SK-N-SH (cell line): ENCODE measurements at regions not wholly inside any gene's neighbourhood (a gene's known extent, or its start where the extent isn't known, plus 50 kb on each side); places are given as distances from the start of the nearest gene placed in this dataset.

Experiments
- CTCF ChIA-PET: fragments of 300-600, 350-600 bp; formaldehyde crosslinking; extraction: SDS; loops from one replicate; lab custom pipeline; 2021; lab: Yijun Ruan, JAX
- POLR2A ChIA-PET: fragments of 350-600 bp; sonication (Branson Sonifier 250); formaldehyde crosslinking; extraction: SDS; loops from one replicate; lab custom pipeline; 2020; ENCODE audit warnings: antibody characterized with exemption, inconsistent platforms; lab: Yijun Ruan, JAX
- DNase-seq: peaks from one replicate; pipeline ENCODE4 v3.0.0; 2012
- H2AFZ ChIP-seq: fragments of 200-600 bp; sonication (generic); 2 replicates; pipeline ENCODE4 v1.8.1; 2016; ENCODE audit warnings: antibody characterized with exemption, mild to moderate bottlenecking, low read depth
- H3F3A ChIP-seq: fragments of 200-600 bp; sonication (generic); replicated peaks from 2 replicates; pipeline ENCODE3; 2016; ENCODE audit warnings: antibody characterized with exemption, mild to moderate bottlenecking; ENCODE audit not compliant: insufficient read depth
- H3K27ac ChIP-seq, 2 experiments: fragments of 200-500 bp in 1 of 2; fragments of 200-600 bp in 1 of 2; sonication (Bioruptor generic) in 1 of 2; sonication (generic), shearing (Covaris generic) in 1 of 2; 2 replicates each; pipeline versions ENCODE4 v1.5.1 to v1.6.1; 2014 to 2016; ENCODE audit warnings: low read depth in 2 of 2, inconsistent platforms in 1 of 2, low read length in 1 of 2, mild to moderate bottlenecking in 1 of 2, mixed read lengths in 1 of 2
- H3K27me3 ChIP-seq: fragments of 200-600 bp; sonication (generic), shearing (Covaris generic); 2 replicates; pipeline ENCODE4 v1.6.1; 2016; ENCODE audit warnings: mixed run types; ENCODE audit not compliant: insufficient read depth
- H3K36me3 ChIP-seq, 2 experiments: fragments of 200-500 bp in 1 of 2; fragments of 200-600 bp in 1 of 2; sonication (Bioruptor generic) in 1 of 2; sonication (generic) in 1 of 2; replicated peaks in 1 of 2; 2 replicates each; pipeline versions ENCODE3 to v1.5.1; 2014 to 2016; ENCODE audit warnings: low read length in 1 of 2, mild to moderate bottlenecking in 1 of 2; ENCODE audit not compliant: insufficient read depth in 2 of 2, control insufficient read depth in 1 of 2
- H3K4me1 ChIP-seq, 2 experiments: fragments of 200-500 bp in 1 of 2; fragments of 200-600 bp in 1 of 2; sonication (Bioruptor generic) in 1 of 2; sonication (generic), shearing (Covaris generic) in 1 of 2; 2 replicates each; pipeline versions ENCODE4 v1.5.1 to v1.6.1; 2014 to 2016; ENCODE audit warnings: low read depth in 1 of 2, low read length in 1 of 2, mixed run types in 1 of 2; ENCODE audit not compliant: insufficient read depth in 2 of 2, control insufficient read depth in 1 of 2
- H3K4me2 ChIP-seq: fragments of 200-600 bp; sonication (generic), shearing (Covaris generic); 2 replicates; pipeline ENCODE4 v1.6.1; 2017; ENCODE audit warnings: mixed run types
- H3K4me3 ChIP-seq, 2 experiments: fragments of 200-500 bp in 1 of 2; fragments of 200-600 bp in 1 of 2; sonication (Bioruptor generic) in 1 of 2; sonication (generic), shearing (Covaris generic) in 1 of 2; 2 replicates each; pipeline versions ENCODE4 v1.5.1 to v1.8.1; 2014 to 2016; ENCODE audit warnings: low read depth in 2 of 2, inconsistent platforms in 1 of 2, low read length in 1 of 2, mild to moderate bottlenecking in 1 of 2, mixed read lengths in 1 of 2, moderate library complexity in 1 of 2
- H3K79me2 ChIP-seq: fragments of 200-600 bp; sonication (generic); 2 replicates; pipeline ENCODE4 v1.8.1; 2017; ENCODE audit warnings: mild to moderate bottlenecking; ENCODE audit not compliant: insufficient read depth
- H3K9ac ChIP-seq: fragments of 200-600 bp; sonication (generic); 2 replicates; pipeline ENCODE4 v1.6.1; 2017; ENCODE audit warnings: mixed run types
- H3K9me2 ChIP-seq: fragments of 200-600 bp; sonication (generic); 2 replicates; pipeline ENCODE4 v1.6.1; 2017; ENCODE audit warnings: mixed run types
- H3K9me3 ChIP-seq: fragments of 200-600 bp; sonication (generic); 2 replicates; pipeline ENCODE4 v1.6.1; 2017; ENCODE audit warnings: mixed run types, mild to moderate bottlenecking, moderate library complexity
- H4K20me1 ChIP-seq: fragments of 200-600 bp; sonication (generic); 2 replicates; pipeline ENCODE4 v1.6.1; 2017; ENCODE audit warnings: mild to moderate bottlenecking, mixed run types; ENCODE audit not compliant: insufficient read depth
- CHD2 ChIP-seq: fragments of 150-350 bp; IDR thresholded peaks from 2 replicates; pipeline ENCODE4 v1.6.1; 2018; ENCODE audit warnings: low read length; ENCODE audit not compliant: partially characterized antibody
- ELF1 ChIP-seq: IDR thresholded peaks from 2 replicates; pipeline ENCODE4 v1.4.0; 2012
- EZH2phosphoT487 ChIP-seq: fragments of 200-600 bp; sonication (generic); IDR thresholded peaks from 2 replicates; pipeline ENCODE4 v1.6.1; 2017; ENCODE audit warnings: low read depth, mixed run types, mild to moderate bottlenecking, antibody characterized with exemption, moderate library complexity, borderline replicate concordance
- FOSL2 ChIP-seq: IDR thresholded peaks from 2 replicates; pipeline ENCODE4 v1.4.0; 2012; ENCODE audit warnings: low read depth, mild to moderate bottlenecking, moderate library complexity, borderline replicate concordance
- FOXJ3 ChIP-seq: sonication (generic); formaldehyde crosslinking; IDR thresholded peaks from 2 replicates; pipeline ENCODE4 v1.5.1; 2020; ENCODE audit warnings: mild to moderate bottlenecking, missing genetic modification reagents
- FOXM1 ChIP-seq: IDR thresholded peaks from 2 replicates; pipeline ENCODE4 v1.4.0; 2012; ENCODE audit warnings: low read depth, mild to moderate bottlenecking
- GABPA ChIP-seq: IDR thresholded peaks from 2 replicates; pipeline ENCODE4 v1.4.0; 2012; ENCODE audit warnings: low read depth, mild to moderate bottlenecking
- GATA2 ChIP-seq: sonication (generic); formaldehyde crosslinking; IDR thresholded peaks from 2 replicates; pipeline ENCODE4 v1.5.0; 2020; ENCODE audit warnings: mild to moderate bottlenecking, missing genetic modification reagents
- MAX ChIP-seq: IDR thresholded peaks from 2 replicates; pipeline ENCODE4 v1.4.0; 2012; ENCODE audit warnings: low read depth
- MEF2A ChIP-seq: IDR thresholded peaks from 2 replicates; pipeline ENCODE4 v1.4.0; 2012; ENCODE audit warnings: low read depth, borderline replicate concordance
- MXI1 ChIP-seq: IDR thresholded peaks from 2 replicates; pipeline ENCODE4 v1.6.1; 2012; ENCODE audit warnings: mild to moderate bottlenecking, low read depth, low read length, improper control_type of control experiment
- PBX3 ChIP-seq: IDR thresholded peaks from 2 replicates; pipeline ENCODE4; 2012
- POLR2AphosphoS5 ChIP-seq: IDR thresholded peaks from 2 replicates; pipeline ENCODE4 v1.6.1; 2012; ENCODE audit warnings: low read depth, low read length
- RAD21 ChIP-seq: IDR thresholded peaks from 2 replicates; pipeline ENCODE4 v1.6.1; 2012; ENCODE audit warnings: mild to moderate bottlenecking, low read length
- SMC3 ChIP-seq: IDR thresholded peaks from 2 replicates; pipeline ENCODE4 v1.6.1; 2012; ENCODE audit warnings: low read depth, low read length, improper control_type of control experiment
- TEAD4 ChIP-seq: IDR thresholded peaks from 2 replicates; pipeline ENCODE4 v1.4.0; 2012; ENCODE audit warnings: mild to moderate bottlenecking, borderline replicate concordance; ENCODE audit not compliant: insufficient read depth
- USF1 ChIP-seq: IDR thresholded peaks from 2 replicates; pipeline ENCODE4 v1.4.0; 2012; ENCODE audit warnings: low read depth, borderline replicate concordance
- ZBTB33 ChIP-seq: IDR thresholded peaks from 2 replicates; pipeline ENCODE4 v1.4.0; 2012; ENCODE audit warnings: low read depth, borderline replicate concordance
- WGBS: methylation state at CpG from one replicate; pipeline ENCODE4 v1.1.6; 2017; ENCODE audit warnings: low lambda C conversion rate; 5-methylcytosine and 5-hydroxymethylcytosine counted together

GRCh38 chr3:56864918-56865524, 63.3 kb upstream of the ARHGEF3 start:
- Histone ChIP-seq H3K79me2 (no peaks in the 10 kb centered on the region), H3K36me3 (no peaks in the 10 kb centered on the region), H3K4me3 (no peak overlapping the region), H3K4me1 (peaks cover 4 to 11% of the 10 kb centered on the region in 2 experiments; a peak in 3 of 4 replicates), H3K4me2 (no peak overlapping the region), H3K9me3 (no peaks in the 10 kb centered on the region), H3K27ac (no peak overlapping the region), H3F3A (no peaks in the 10 kb centered on the region), H4K20me1 (no peaks in the 10 kb centered on the region), H3K9me2 (no peaks in the 10 kb centered on the region), H2AFZ (no peak overlapping the region), H3K27me3 (no peaks in the 10 kb centered on the region), H3K9ac (no peak overlapping the region)
- no peak for TF ChIP-seq MXI1
- TF ChIP-seq TEAD4: no peak
- no peak for TF ChIP-seq POLR2AphosphoS5
- TF ChIP-seq RAD21: no peak
- TF ChIP-seq ELF1: no peak
- TF ChIP-seq PBX3: no peak
- TF ChIP-seq FOXJ3: no peak
- TF ChIP-seq MAX: no peak
- no peak for TF ChIP-seq MEF2A
- TF ChIP-seq USF1: no peak
- no peak for TF ChIP-seq SMC3
- TF ChIP-seq ZBTB33: no peak
- TF ChIP-seq CHD2: no peak
- TF ChIP-seq FOSL2: no peak
- TF ChIP-seq EZH2phosphoT487: no peak
- TF ChIP-seq GABPA: no peak
- TF ChIP-seq GATA2 (CRISPR knock-in tag): no peak
- TF ChIP-seq FOXM1: no peak
- CTCF ChIA-PET: interaction anchor here (1.0 to 2.5 kb wide), 3 partner anchors 9 to 131 kb away, joined by 3 to 9 read pairs (median 8); no protein-coding TSS in a partner anchor
- POLR2A ChIA-PET: no interaction called here
- no peak for DNase-seq
- 93% methylated on average over 6 of the region's 6 CpGs for WGBS
